GM13976 (cell line): ENCODE measurements at regions not wholly inside any gene's neighbourhood (a gene's known extent, or its start where the extent isn't known, plus 50 kb on each side); places are given as distances from the start of the nearest gene placed in this dataset.

Source experiments
- DNase-seq: peaks from one replicate; pipeline ENCODE4 v3.0.0; 2012; ENCODE audit warnings: low spot score
- CTCF ChIP-seq: IDR thresholded peaks from 2 replicates; pipeline ENCODE4 v1.5.1; 2012; ENCODE audit warnings: borderline replicate concordance, mild to moderate bottlenecking; ENCODE audit not compliant: insufficient read depth; ENCODE audit errors: extremely low read depth, missing control alignments, control extremely low read depth
- in situ Hi-C: fragments of 300-500 bp; cut with MboI; formaldehyde crosslinking; loops from one replicate; pipeline ENCODE4 v1.12.0; 2022; ENCODE audit warnings: low sequenced_read_pairs, mixed read lengths, inconsistent platforms; ENCODE audit not compliant: unreplicated experiment

GRCh38 chr5:39742916-39743315 is 318.1 kb upstream of the DAB2 start:
- DNase-seq, result no peak
- TF ChIP-seq CTCF, result no peak
- in situ Hi-C loops, result no loop called here

GRCh38 chr5:39740404-39740803 is 315.6 kb upstream of the DAB2 start:
- in situ Hi-C loops, result no loop called here
- DNase-seq, result no peak
- TF ChIP-seq CTCF, result no peak

- no peak for DNase-seq
- in situ Hi-C loops, result no loop called here
- TF ChIP-seq CTCF, result no peak
Observed at GRCh38 chr5:39732166-39732565, 307.4 kb upstream of the DAB2 start.

- TF ChIP-seq CTCF, result no peak
- in situ Hi-C loops, result no loop called here
- no peak for DNase-seq
Observed at GRCh38 chr5:39730699-39731098, 305.9 kb upstream of the DAB2 start.

- no peak for DNase-seq
- no peak for TF ChIP-seq CTCF
- in situ Hi-C loops, result no loop called here
Observed at GRCh38 chr5:39730006-39730405, 305.2 kb upstream of the DAB2 start.

GRCh38 chr5:39726467-39726866 is 301.7 kb upstream of the DAB2 start:
- DNase-seq, result no peak
- in situ Hi-C loops, result no loop called here
- TF ChIP-seq CTCF, result no peak

GRCh38 chr5:39721394-39721793 is 296.6 kb upstream of the DAB2 start:
- TF ChIP-seq CTCF, result no peak
- in situ Hi-C loops, result loop anchor here (25.0 kb wide), 1 partner anchor 966 kb away; the partner anchor contains the start of gene PTGER4
- DNase-seq, result no peak
